ENCODE measurements at regions not wholly inside any gene's neighbourhood (a gene's known extent, or its start where the extent isn't known, plus 50 kb on each side); places are given as distances from the start of the nearest gene placed in this dataset.

GRCh38 chr6:170085475-170086401 is 205.1 kb downstream of the DLL1 start:
- H3K4me2 ChIP-seq (ENCODE audit: low read length), result no peak overlapping the region
- DNase-seq (ENCODE audit: low read depth) (no peak), FAIRE-seq (no peak)
- H3K27ac ChIP-seq (ENCODE audit: low read depth, low read length), result no peak overlapping the region
- Mint-ChIP-seq H3K27ac (ENCODE audit: unreplicated experiment) (no peak overlapping the region), H3K9me3 (ENCODE audit: unreplicated experiment) (no peaks in the 10 kb centered on the region), H3K36me3 (ENCODE audit: low read depth, unreplicated experiment) (no peaks in the 10 kb centered on the region), H3K4me3 (ENCODE audit: unreplicated experiment) (no peak overlapping the region), H3K4me1 (ENCODE audit: low read depth, unreplicated experiment) (peaks cover 3% of the 10 kb centered on the region), H3K27me3 (ENCODE audit: low read depth, unreplicated experiment) (peaks cover 41% of the 10 kb centered on the region)
- H3K4me3 ChIP-seq (ENCODE audit: insufficient read depth, low read depth, low read length), result no peak overlapping the region
- H4K20me1 ChIP-seq (ENCODE audit: insufficient read depth, low read length), result no peaks in the 10 kb centered on the region
- no peaks in the 10 kb centered on the region for H3K4me1 ChIP-seq (ENCODE audit: insufficient read depth, low read length)
- H3K9ac ChIP-seq (ENCODE audit: low read length), result no peak overlapping the region
- no peaks in the 10 kb centered on the region for H3K27me3 ChIP-seq (ENCODE audit: insufficient read depth, low read length)
- H3K36me3 ChIP-seq (ENCODE audit: insufficient read depth, low read length), result no peaks in the 10 kb centered on the region
- no peak for TF ChIP-seq CTCF (IDR thresholded peaks at IDR 0.05; ENCODE audit: insufficient read depth, low read depth, low read length)
- no peak for TF ChIP-seq EZH2 (IDR thresholded peaks at IDR 0.05; ENCODE audit: insufficient read depth, low read length)
- H2AFZ ChIP-seq (ENCODE audit: low read depth, low read length), result no peak overlapping the region
- no peaks in the 10 kb centered on the region for H3K9me3 ChIP-seq (ENCODE audit: insufficient read depth, low read depth, low read length)
- H3K79me2 ChIP-seq (ENCODE audit: insufficient read depth, low read length), result no peaks in the 10 kb centered on the region

GRCh38 chr6:170084166-170084730 is 206.6 kb downstream of the DLL1 start:
- Histone ChIP-seq H3K9me3 (ENCODE audit: insufficient read depth, low read depth, low read length) (peaks cover 5% of the 10 kb centered on the region), H2AFZ (ENCODE audit: low read depth, low read length) (no peak overlapping the region), H3K4me1 (ENCODE audit: insufficient read depth, low read length) (no peaks in the 10 kb centered on the region), H3K4me2 (ENCODE audit: low read length) (no peak overlapping the region), H3K79me2 (ENCODE audit: insufficient read depth, low read length) (no peaks in the 10 kb centered on the region), H3K9ac (ENCODE audit: low read length) (no peak overlapping the region), H3K36me3 (ENCODE audit: insufficient read depth, low read length) (no peaks in the 10 kb centered on the region), H3K27ac (ENCODE audit: low read depth, low read length) (no peak overlapping the region), H3K27me3 (ENCODE audit: insufficient read depth, low read length) (no peaks in the 10 kb centered on the region), H4K20me1 (ENCODE audit: insufficient read depth, low read length) (no peaks in the 10 kb centered on the region), H3K4me3 (ENCODE audit: insufficient read depth, low read depth, low read length) (no peak overlapping the region)
- no peak for TF ChIP-seq CTCF (IDR thresholded peaks at IDR 0.05; ENCODE audit: insufficient read depth, low read depth, low read length)
- no peak for TF ChIP-seq EZH2 (IDR thresholded peaks at IDR 0.05; ENCODE audit: insufficient read depth, low read length)
- Mint-ChIP-seq H3K36me3 (ENCODE audit: low read depth, unreplicated experiment) (no peaks in the 10 kb centered on the region), H3K9me3 (ENCODE audit: unreplicated experiment) (peaks cover under 1% of the 10 kb centered on the region), H3K27me3 (ENCODE audit: low read depth, unreplicated experiment) (peaks cover 32% of the 10 kb centered on the region), H3K4me3 (ENCODE audit: unreplicated experiment) (no peak overlapping the region), H3K4me1 (ENCODE audit: low read depth, unreplicated experiment) (peaks cover 3% of the 10 kb centered on the region), H3K27ac (ENCODE audit: unreplicated experiment) (no peak overlapping the region)
- FAIRE-seq (no peak), DNase-seq (ENCODE audit: low read depth) (no peak)

All from astrocyte (in vitro differentiated cells and primary cell).